ENCODE measurements at regions not wholly inside any gene's neighbourhood (a gene's known extent, or its start where the extent isn't known, plus 50 kb on each side); places are given as distances from the start of the nearest gene placed in this dataset.

- TF ChIP-seq POLR2AphosphoS5 (IDR thresholded peaks at IDR 0.05; ENCODE audit: low read depth), result no peak
- TF ChIP-seq SPI1 (IDR thresholded peaks at IDR 0.05; ENCODE audit: borderline replicate concordance, low read depth), result no peak
- TF ChIP-seq CTCF (IDR thresholded peaks at IDR 0.05; ENCODE audit: insufficient read depth, low read length), result no peak
- TF ChIP-seq REST (IDR thresholded peaks at IDR 0.05; ENCODE audit: insufficient replicate concordance, low read depth), result no peak
- TF ChIP-seq GABPA (IDR thresholded peaks at IDR 0.05; ENCODE audit: low read depth), result no peak
- DNase-seq (ENCODE audit: low read depth in 1 of 2, low spot score in 1 of 2), result no peak
- H3K27me3 ChIP-seq (ENCODE audit: insufficient read depth, poor library complexity, severe bottlenecking), result no peaks in the 10 kb centered on the region
- no peak overlapping the region for H3K4me3 ChIP-seq (replicated peaks; ENCODE audit: insufficient read depth, low read length)
- H3K27ac ChIP-seq (replicated peaks), result no peak overlapping the region
Observed at GRCh38 chr1:105416261-105416660, 1640.2 kb upstream of the PRMT6 start.

GRCh38 chr1:105419030-105419429 is 1637.4 kb upstream of the PRMT6 start:
- no peak overlapping the region for H3K4me3 ChIP-seq (replicated peaks; ENCODE audit: insufficient read depth, low read length)
- no peak for DNase-seq (ENCODE audit: low read depth in 1 of 2, low spot score in 1 of 2)
- no peaks in the 10 kb centered on the region for H3K27me3 ChIP-seq (ENCODE audit: insufficient read depth, poor library complexity, severe bottlenecking)
- H3K27ac ChIP-seq (replicated peaks), result no peak overlapping the region
- no peak for TF ChIP-seq GABPA (IDR thresholded peaks at IDR 0.05; ENCODE audit: low read depth)

GRCh38 chr1:105427543-105427942 is 1628.9 kb upstream of the PRMT6 start:
- Histone ChIP-seq H3K4me3 (replicated peaks; ENCODE audit: insufficient read depth, low read length) (no peak overlapping the region), H3K27ac (replicated peaks) (no peak overlapping the region), H3K27me3 (ENCODE audit: insufficient read depth, poor library complexity, severe bottlenecking) (no peaks in the 10 kb centered on the region)
- DNase-seq (ENCODE audit: low read depth in 1 of 2, low spot score in 1 of 2), result peak in 1 of 2 experiments; percentile 3
- no peak for TF ChIP-seq REST (IDR thresholded peaks at IDR 0.05; ENCODE audit: insufficient replicate concordance, low read depth)
- TF ChIP-seq CTCF (IDR thresholded peaks at IDR 0.05; ENCODE audit: insufficient read depth, low read length), result no peak
- TF ChIP-seq POLR2AphosphoS5 (IDR thresholded peaks at IDR 0.05; ENCODE audit: low read depth), result no peak
- no peak for TF ChIP-seq GABPA (IDR thresholded peaks at IDR 0.05; ENCODE audit: low read depth)
- TF ChIP-seq SPI1 (IDR thresholded peaks at IDR 0.05; ENCODE audit: borderline replicate concordance, low read depth), result no peak; the same call in 1 of the 2 replicates

- TF ChIP-seq REST (IDR thresholded peaks at IDR 0.05; ENCODE audit: insufficient replicate concordance, low read depth) (no peak), GABPA (IDR thresholded peaks at IDR 0.05; ENCODE audit: low read depth) (no peak), POLR2AphosphoS5 (IDR thresholded peaks at IDR 0.05; ENCODE audit: low read depth) (no peak), CTCF (IDR thresholded peaks at IDR 0.05; ENCODE audit: insufficient read depth, low read length) (no peak), SPI1 (IDR thresholded peaks at IDR 0.05; ENCODE audit: borderline replicate concordance, low read depth) (no peak)
- Histone ChIP-seq H3K4me3 (replicated peaks; ENCODE audit: insufficient read depth, low read length) (no peak overlapping the region), H3K27ac (replicated peaks) (no peak overlapping the region), H3K27me3 (ENCODE audit: insufficient read depth, poor library complexity, severe bottlenecking) (no peaks in the 10 kb centered on the region)
- no peak for DNase-seq (ENCODE audit: low read depth in 1 of 2, low spot score in 1 of 2)
Observed at GRCh38 chr1:105436589-105437259, 1619.8 kb upstream of the PRMT6 start.
